ENCODE measurements at regions not wholly inside any gene's neighbourhood (a gene's known extent, or its start where the extent isn't known, plus 50 kb on each side); places are given as distances from the start of the nearest gene placed in this dataset.

DNA sequence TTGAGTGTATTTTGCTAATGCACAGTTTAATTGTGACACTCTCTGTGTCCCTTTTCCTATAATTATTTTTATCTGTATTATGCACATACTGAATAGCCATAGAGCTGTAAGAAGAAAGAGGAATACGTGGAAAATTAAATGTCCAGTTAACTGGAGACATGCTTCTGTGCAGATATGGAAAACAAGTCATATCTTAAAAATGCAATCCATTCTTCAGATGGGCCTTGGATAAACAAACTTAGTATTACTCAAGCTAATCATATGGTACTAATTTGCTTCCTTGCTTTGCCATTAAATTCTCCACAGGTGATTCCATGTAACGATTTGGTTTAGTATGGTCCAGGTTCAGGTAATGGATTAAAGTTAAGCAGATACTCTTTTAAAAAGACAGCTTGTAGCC lies 201.2 kb upstream of the CELF2 start:
- ChIA-PET POLR2A (no interaction called here), CTCF (interaction anchor here (1.2 kb wide), 1 partner anchor 13 kb away, joined by 5 read pairs; no protein-coding TSS in a partner anchor)
- Histone ChIP-seq H3K9me1 (replicated peaks; ENCODE audit: control insufficient read depth, extremely low read depth, insufficient read depth, low read length) (no peaks in the 10 kb centered on the region), H3K27me3 (ENCODE audit: control insufficient read depth in 2 of 2, insufficient read depth in 2 of 2, low read length in 2 of 2) (no peaks in the 10 kb centered on the region), H3K4me1 (ENCODE audit: control insufficient read depth, extremely low read depth, insufficient read depth, low read length) (peaks cover 6% of the 10 kb centered on the region), H3K9ac (replicated peaks; ENCODE audit: extremely low read depth, insufficient read depth, low read length) (no peak overlapping the region), H4K20me1 (replicated peaks; ENCODE audit: control insufficient read depth, extremely low read depth, insufficient read depth, low read length) (no peaks in the 10 kb centered on the region), H3K36me3 (ENCODE audit: control insufficient read depth in 2 of 2, extremely low read depth in 1 of 2, insufficient read depth in 2 of 2, low read length in 2 of 2) (no peaks in the 10 kb centered on the region), H2AFZ (ENCODE audit: low read depth, low read length) (no peak overlapping the region), H3K4me2 (ENCODE audit: insufficient read depth, low read length) (no peak overlapping the region), H3K9me3 (replicated peaks; ENCODE audit: control insufficient read depth, insufficient read depth, low read length) (no peaks in the 10 kb centered on the region), H3K27ac (ENCODE audit: insufficient read depth, low read depth, low read length) (no peak overlapping the region), H3K79me2 (ENCODE audit: control insufficient read depth, insufficient read depth, low read length) (no peaks in the 10 kb centered on the region), H3K4me3 (replicated peaks in 1 of 3; ENCODE audit: insufficient read depth in 1 of 3, low read depth in 1 of 3, low read length in 3 of 3) (no peak overlapping the region)
- no TSS peak for BruUV-seq (replicated peaks)
- no peak for TF ChIP-seq GATA2 (IDR thresholded peaks at IDR 0.05; ENCODE audit: insufficient read depth, insufficient read length, low read depth, low read length)
- TF ChIP-seq, protein P1, sequence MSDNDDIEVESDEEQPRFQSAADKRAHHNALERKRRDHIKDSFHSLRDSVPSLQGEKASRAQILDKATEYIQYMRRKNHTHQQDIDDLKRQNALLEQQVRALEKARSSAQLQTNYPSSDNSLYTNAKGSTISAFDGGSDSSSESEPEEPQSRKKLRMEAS (IDR thresholded peaks at IDR 0.05; ENCODE audit: insufficient read depth, insufficient read length), result no peak
- intact Hi-C loops (cut with micrococcal nuclease) (no loop called here), dilution Hi-C loops (cut with MboI; ENCODE audit: extremely low pct_ligation_motif_present, low sequenced_read_pairs) (no loop called here)
- no peak for DNase-seq (ENCODE audit: low read depth, low spot score)
- FAIRE-seq, result no peak

DNA sequence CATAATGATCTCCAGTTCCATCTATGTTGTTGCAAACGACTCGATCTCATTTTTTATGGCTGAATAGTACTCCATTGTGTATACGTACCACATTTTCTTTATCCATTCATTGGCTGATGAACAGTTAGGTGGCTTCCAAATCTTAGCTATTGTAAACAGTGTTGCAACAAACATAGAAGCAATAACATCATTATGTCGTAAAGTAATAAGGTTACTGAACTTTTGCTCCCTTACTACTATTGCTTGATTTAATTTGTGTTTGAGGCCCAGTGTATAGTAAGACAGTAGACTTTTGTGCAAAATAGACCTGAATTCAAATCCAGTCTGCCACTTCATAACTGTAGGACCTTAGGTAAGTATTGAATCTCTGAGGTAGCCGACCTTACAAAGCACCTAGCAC lies 200.1 kb upstream of the CELF2 start:
- Histone ChIP-seq H3K79me2 (ENCODE audit: control insufficient read depth, insufficient read depth, low read length) (no peaks in the 10 kb centered on the region), H3K36me3 (ENCODE audit: control insufficient read depth in 2 of 2, extremely low read depth in 1 of 2, insufficient read depth in 2 of 2, low read length in 2 of 2) (no peaks in the 10 kb centered on the region), H3K9me3 (replicated peaks; ENCODE audit: control insufficient read depth, insufficient read depth, low read length) (no peaks in the 10 kb centered on the region), H3K9me1 (replicated peaks; ENCODE audit: control insufficient read depth, extremely low read depth, insufficient read depth, low read length) (no peaks in the 10 kb centered on the region), H3K4me1 (ENCODE audit: control insufficient read depth, extremely low read depth, insufficient read depth, low read length) (peaks cover 9% of the 10 kb centered on the region), H3K27me3 (ENCODE audit: control insufficient read depth in 2 of 2, insufficient read depth in 2 of 2, low read length in 2 of 2) (no peaks in the 10 kb centered on the region), H2AFZ (ENCODE audit: low read depth, low read length) (no peak overlapping the region), H3K4me2 (ENCODE audit: insufficient read depth, low read length) (no peak overlapping the region), H3K27ac (ENCODE audit: insufficient read depth, low read depth, low read length) (no peak overlapping the region), H4K20me1 (replicated peaks; ENCODE audit: control insufficient read depth, extremely low read depth, insufficient read depth, low read length) (no peaks in the 10 kb centered on the region), H3K9ac (replicated peaks; ENCODE audit: extremely low read depth, insufficient read depth, low read length) (no peak overlapping the region), H3K4me3 (replicated peaks in 1 of 3; ENCODE audit: insufficient read depth in 1 of 3, low read depth in 1 of 3, low read length in 3 of 3) (no peak overlapping the region)
- ChIA-PET CTCF (no interaction called here), POLR2A (no interaction called here)
- dilution Hi-C loops (cut with MboI; ENCODE audit: extremely low pct_ligation_motif_present, low sequenced_read_pairs) (no loop called here), intact Hi-C loops (cut with micrococcal nuclease) (no loop called here)
- BruUV-seq (replicated peaks), result no TSS peak
- DNase-seq (ENCODE audit: low read depth, low spot score) (no peak), FAIRE-seq (no peak)
- TF ChIP-seq FOS (IDR thresholded peaks at IDR 0.05; ENCODE audit: borderline replicate concordance, insufficient read depth, low read length) (no peak), JUN (IDR thresholded peaks at IDR 0.05; ENCODE audit: borderline replicate concordance, insufficient read depth, insufficient read length, low read depth) (no peak), EZH2 (IDR thresholded peaks at IDR 0.05; ENCODE audit: borderline replicate concordance, low read depth, low read length, severe bottlenecking) (no peak), MYC (IDR thresholded peaks at IDR 0.05; ENCODE audit: low read depth, low read length) (no peak), POLR2AphosphoS5 (IDR thresholded peaks at IDR 0.05; ENCODE audit: insufficient read depth, low read depth, low read length) (no peak), POLR2A (IDR thresholded peaks at IDR 0.05; ENCODE audit: low read depth, low read length) (no peak), GATA2 (IDR thresholded peaks at IDR 0.05; ENCODE audit: insufficient read depth, insufficient read length, low read depth, low read length) (no peak)
- TF ChIP-seq, protein P1 (IDR thresholded peaks at IDR 0.05; ENCODE audit: insufficient read depth, insufficient read length), result no peak
- TF ChIP-seq, protein P2, sequence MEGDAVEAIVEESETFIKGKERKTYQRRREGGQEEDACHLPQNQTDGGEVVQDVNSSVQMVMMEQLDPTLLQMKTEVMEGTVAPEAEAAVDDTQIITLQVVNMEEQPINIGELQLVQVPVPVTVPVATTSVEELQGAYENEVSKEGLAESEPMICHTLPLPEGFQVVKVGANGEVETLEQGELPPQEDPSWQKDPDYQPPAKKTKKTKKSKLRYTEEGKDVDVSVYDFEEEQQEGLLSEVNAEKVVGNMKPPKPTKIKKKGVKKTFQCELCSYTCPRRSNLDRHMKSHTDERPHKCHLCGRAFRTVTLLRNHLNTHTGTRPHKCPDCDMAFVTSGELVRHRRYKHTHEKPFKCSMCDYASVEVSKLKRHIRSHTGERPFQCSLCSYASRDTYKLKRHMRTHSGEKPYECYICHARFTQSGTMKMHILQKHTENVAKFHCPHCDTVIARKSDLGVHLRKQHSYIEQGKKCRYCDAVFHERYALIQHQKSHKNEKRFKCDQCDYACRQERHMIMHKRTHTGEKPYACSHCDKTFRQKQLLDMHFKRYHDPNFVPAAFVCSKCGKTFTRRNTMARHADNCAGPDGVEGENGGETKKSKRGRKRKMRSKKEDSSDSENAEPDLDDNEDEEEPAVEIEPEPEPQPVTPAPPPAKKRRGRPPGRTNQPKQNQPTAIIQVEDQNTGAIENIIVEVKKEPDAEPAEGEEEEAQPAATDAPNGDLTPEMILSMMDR (IDR thresholded peaks at IDR 0.05; ENCODE audit: extremely low read depth in 1 of 2, insufficient read depth in 1 of 2, low read depth in 1 of 2, low read length in 2 of 2), result no peak

Measured in endothelial cell of umbilical vein (primary cell).